GM21447 (cell line): ENCODE measurements at regions not wholly inside any gene's neighbourhood (a gene's known extent, or its start where the extent isn't known, plus 50 kb on each side); places are given as distances from the start of the nearest gene placed in this dataset.

Source experiments
- ATAC-seq: cut with Tn5 transposase; IDR thresholded peaks from one replicate; pipeline ENCODE4 v1.9.1; 2021; ENCODE audit not compliant: unreplicated experiment

GRCh38 chr3:30113906-30114305 is 492.5 kb upstream of the TGFBR2 start:
- no peak for ATAC-seq

- ATAC-seq, result no peak
Observed at GRCh38 chr3:30114918-30115317, 491.5 kb upstream of the TGFBR2 start.

GRCh38 chr3:30122359-30122758 is 484.0 kb upstream of the TGFBR2 start:
- ATAC-seq, result no peak

GRCh38 chr3:30123224-30123623 is 483.2 kb upstream of the TGFBR2 start:
- ATAC-seq, result no peak

GRCh38 chr3:30123755-30124154 is 482.6 kb upstream of the TGFBR2 start:
- ATAC-seq, result no peak

- ATAC-seq, result no peak
Observed at GRCh38 chr3:30124435-30125370, 481.7 kb upstream of the TGFBR2 start.

GRCh38 chr3:30129765-30130164 is 476.6 kb upstream of the TGFBR2 start:
- ATAC-seq, result no peak

GRCh38 chr3:30130391-30130790 is 476.0 kb upstream of the TGFBR2 start:
- no peak for ATAC-seq

- ATAC-seq, result no peak
Observed at GRCh38 chr3:30131191-30131590, 475.2 kb upstream of the TGFBR2 start.

GRCh38 chr3:30135190-30135589 is 471.2 kb upstream of the TGFBR2 start:
- no peak for ATAC-seq

- ATAC-seq, result no peak
Observed at GRCh38 chr3:30139283-30139682, 467.1 kb upstream of the TGFBR2 start.

- no peak for ATAC-seq
Observed at GRCh38 chr3:30140356-30141075, 465.9 kb upstream of the TGFBR2 start.

- ATAC-seq, result no peak
Observed at GRCh38 chr3:30141178-30141581, 465.2 kb upstream of the TGFBR2 start.

GRCh38 chr3:30141927-30142326 is 464.5 kb upstream of the TGFBR2 start:
- ATAC-seq, result no peak

- ATAC-seq, result no peak
Observed at GRCh38 chr3:30142946-30143345, 463.5 kb upstream of the TGFBR2 start.

- no peak for ATAC-seq
Observed at GRCh38 chr3:30145281-30145680, 461.1 kb upstream of the TGFBR2 start.

GRCh38 chr3:30146978-30147377 is 459.4 kb upstream of the TGFBR2 start:
- no peak for ATAC-seq

- no peak for ATAC-seq
Observed at GRCh38 chr3:30154853-30155252, 451.5 kb upstream of the TGFBR2 start.

GRCh38 chr3:30155755-30156154 is 450.6 kb upstream of the TGFBR2 start:
- no peak for ATAC-seq

GRCh38 chr3:30156586-30157498 is 449.6 kb upstream of the TGFBR2 start:
- ATAC-seq, result no peak

- ATAC-seq, result no peak
Observed at GRCh38 chr3:30161375-30161774, 445.0 kb upstream of the TGFBR2 start.
